DMS53 (cell line): ENCODE measurements at regions not wholly inside any gene's neighbourhood (a gene's known extent, or its start where the extent isn't known, plus 50 kb on each side); places are given as distances from the start of the nearest gene placed in this dataset.
"Not testable (repeated sequence)": the region's sequence is repeated elsewhere in the genome, so short reads cannot be mapped to it uniquely, and the experiment has no call there.

Experiments
- DNase-seq: peaks from one replicate; lab custom pipeline; 2025; lab: John Stamatoyannopoulos, UW

- DNase-seq = no peak
These were observed 228.2 kb downstream of the STK31 start for GRCh38 chr7:23938215-23938614.

- peak; percentile 86 for DNase-seq
These were observed 229.0 kb downstream of the STK31 start for GRCh38 chr7:23938937-23939552.

GRCh38 chr7:23939747-23940146, 229.7 kb downstream of the STK31 start:
- not testable (repeated sequence) for DNase-seq

GRCh38 chr7:23941551-23941950, 231.5 kb downstream of the STK31 start:
- DNase-seq = no peak

- DNase-seq = no peak
These were observed 232.0 kb downstream of the STK31 start for GRCh38 chr7:23942032-23942431.

GRCh38 chr7:23944131-23944530, 234.1 kb downstream of the STK31 start:
- no peak for DNase-seq

GRCh38 chr7:23945472-23945871, 235.5 kb downstream of the STK31 start:
- DNase-seq = no peak

- DNase-seq = no peak
These were observed 245.1 kb downstream of the STK31 start for GRCh38 chr7:23955145-23955544.

- DNase-seq = no peak
These were observed 245.7 kb downstream of the STK31 start for GRCh38 chr7:23955600-23956149.

GRCh38 chr7:23956772-23957576, 247.0 kb downstream of the STK31 start:
- no peak for DNase-seq

GRCh38 chr7:23959821-23960220, 249.8 kb downstream of the STK31 start:
- no peak for DNase-seq

- DNase-seq = no peak
These were observed 250.3 kb downstream of the STK31 start for GRCh38 chr7:23960361-23960760.

GRCh38 chr7:23963461-23964165, 253.6 kb downstream of the STK31 start:
- no peak for DNase-seq

GRCh38 chr7:23964715-23965114, 254.7 kb downstream of the STK31 start:
- no peak for DNase-seq

- DNase-seq = no peak
These were observed 255.3 kb downstream of the STK31 start for GRCh38 chr7:23965296-23965695.

- DNase-seq = no peak
These were observed 256.9 kb downstream of the STK31 start for GRCh38 chr7:23966941-23967340.

- peak; percentile 24 for DNase-seq
These were observed 258.1 kb downstream of the STK31 start for GRCh38 chr7:23967949-23968599.

GRCh38 chr7:23968791-23969190, 258.8 kb downstream of the STK31 start:
- DNase-seq = no peak

GRCh38 chr7:23969443-23969842, 259.4 kb downstream of the STK31 start:
- DNase-seq = no peak

- no peak for DNase-seq
These were observed 260.2 kb downstream of the STK31 start for GRCh38 chr7:23970193-23970592.

- DNase-seq = no peak
These were observed 261.0 kb downstream of the STK31 start for GRCh38 chr7:23971031-23971430.

- DNase-seq = no peak
These were observed 262.0 kb downstream of the STK31 start for GRCh38 chr7:23972057-23972456.
